PC-9 (cell line): ENCODE measurements at regions not wholly inside any gene's neighbourhood (a gene's known extent, or its start where the extent isn't known, plus 50 kb on each side); places are given as distances from the start of the nearest gene placed in this dataset.

Source experiments
- CTCF ChIP-seq: fragments of 200-600 bp; sonication (generic); conservative IDR thresholded peaks from 2 replicates; pipeline ENCODE4 v1.6.1; 2017; ENCODE audit warnings: mixed run types, antibody characterized with exemption, mild to moderate bottlenecking, moderate library complexity
- EZH2 ChIP-seq: fragments of 200-600 bp; sonication (generic); IDR thresholded peaks from 2 replicates; pipeline ENCODE4 v1.8.0; 2017; ENCODE audit warnings: antibody characterized with exemption, low read depth

GRCh38 chr3:147688868-147689267, 279.7 kb downstream of the ZIC1 start:
- TF ChIP-seq CTCF (no peak), EZH2 (no peak)
